HG02885 (cell line): ENCODE measurements at regions not wholly inside any gene's neighbourhood (a gene's known extent, or its start where the extent isn't known, plus 50 kb on each side); places are given as distances from the start of the nearest gene placed in this dataset.

Experiments used
- ATAC-seq: cut with Tn5 transposase; IDR thresholded peaks from one replicate; pipeline ENCODE4 v1.9.1; 2021; ENCODE audit warnings: mild to moderate bottlenecking; ENCODE audit not compliant: unreplicated experiment, poor library complexity

DNA sequence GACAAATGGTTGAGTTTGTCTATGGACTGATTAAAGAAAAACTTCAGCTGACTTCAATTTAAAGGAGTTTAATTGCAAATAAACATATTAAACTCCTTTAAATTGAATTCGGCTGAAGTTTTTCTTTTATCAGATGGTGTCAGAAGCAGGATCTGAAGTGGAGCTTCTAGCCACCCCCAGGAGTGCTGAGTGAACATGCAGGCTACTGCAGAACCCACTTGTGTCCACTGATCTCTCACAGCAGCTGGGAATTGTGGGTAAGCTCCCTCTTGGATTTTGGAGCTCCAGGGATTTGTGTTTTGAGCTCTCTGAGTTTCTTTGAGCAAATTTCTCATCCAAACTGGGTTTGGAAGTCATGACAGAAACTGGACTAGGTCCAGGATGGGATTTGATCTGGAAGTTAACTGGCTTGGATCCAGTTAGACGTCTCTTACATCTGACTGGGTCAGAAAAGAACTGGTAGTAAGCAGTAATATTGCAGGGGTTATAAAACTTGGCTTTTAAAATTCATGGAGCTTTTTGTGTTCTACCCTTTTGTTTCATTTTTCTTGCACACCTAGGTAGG, 95.8 kb upstream of the UST start:
- ATAC-seq = no peak

DNA sequence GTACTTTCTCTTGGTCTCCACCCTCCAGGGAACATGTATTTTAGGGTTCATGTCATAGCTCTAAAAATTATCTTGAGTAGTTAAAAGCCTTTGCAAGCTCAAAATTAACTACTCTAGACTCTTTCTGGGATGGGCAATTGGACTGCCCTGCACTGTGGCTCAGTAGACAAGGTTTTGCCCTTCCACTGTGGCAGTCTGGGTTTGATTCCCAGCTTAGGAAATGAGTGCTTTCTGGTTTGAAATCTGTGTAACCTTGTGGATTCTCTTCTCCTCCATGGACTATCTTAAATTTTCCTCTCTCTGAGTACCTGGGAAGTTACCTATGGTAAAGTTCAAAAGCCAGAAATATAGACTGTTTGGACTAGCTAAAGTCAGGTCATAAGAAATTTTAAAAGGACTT, 94.6 kb upstream of the UST start:
- no peak for ATAC-seq

DNA sequence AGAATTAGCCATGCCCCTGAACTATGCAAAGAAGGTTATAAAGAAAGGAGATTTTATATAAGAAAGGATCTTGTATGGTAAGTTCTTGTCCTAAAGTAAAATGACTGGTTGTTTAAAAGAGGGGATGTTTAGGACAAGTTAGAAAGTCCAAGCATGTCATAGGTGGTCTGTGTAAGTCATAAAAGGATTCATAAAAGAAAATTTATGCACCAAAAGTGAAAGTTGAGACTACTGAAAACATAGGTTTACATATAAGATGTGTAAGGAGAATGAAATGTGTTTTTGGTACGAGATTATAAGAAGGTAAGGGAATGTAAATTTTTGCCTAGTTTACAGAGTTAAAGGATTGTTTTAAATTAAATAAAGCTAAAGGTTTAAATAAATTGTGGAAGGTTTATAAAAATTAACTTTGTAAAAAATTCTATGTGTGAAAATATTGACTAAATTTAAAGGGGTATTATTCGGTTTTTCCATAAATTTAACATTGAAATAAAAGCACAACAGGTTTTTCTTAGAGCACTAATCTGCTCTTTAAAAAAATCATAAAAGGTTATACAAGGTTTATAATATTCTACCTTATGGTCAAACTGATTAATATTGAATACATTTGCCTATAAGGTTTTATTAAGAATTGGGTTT, 93.6 kb upstream of the UST start:
- ATAC-seq = no peak

DNA sequence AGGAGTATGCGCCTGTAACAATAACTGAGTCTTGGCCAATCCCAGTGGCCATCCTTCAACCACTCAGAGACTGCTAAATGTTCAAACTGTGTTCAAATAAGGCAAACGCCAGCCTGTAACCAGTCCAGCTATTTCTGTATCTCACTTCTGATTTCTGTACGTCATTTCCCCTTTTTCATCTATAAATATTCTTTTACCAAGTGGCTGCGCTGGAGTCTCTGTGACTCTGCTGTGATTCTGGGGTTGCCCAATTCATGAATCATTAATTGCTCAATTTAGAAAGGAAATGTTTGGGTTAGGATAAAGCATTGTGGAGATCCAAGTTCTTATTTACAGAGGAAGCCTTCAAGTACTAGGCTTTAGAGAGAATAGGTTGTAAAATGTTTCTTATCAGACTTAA, 89.8 kb upstream of the UST start:
- no peak for ATAC-seq

DNA sequence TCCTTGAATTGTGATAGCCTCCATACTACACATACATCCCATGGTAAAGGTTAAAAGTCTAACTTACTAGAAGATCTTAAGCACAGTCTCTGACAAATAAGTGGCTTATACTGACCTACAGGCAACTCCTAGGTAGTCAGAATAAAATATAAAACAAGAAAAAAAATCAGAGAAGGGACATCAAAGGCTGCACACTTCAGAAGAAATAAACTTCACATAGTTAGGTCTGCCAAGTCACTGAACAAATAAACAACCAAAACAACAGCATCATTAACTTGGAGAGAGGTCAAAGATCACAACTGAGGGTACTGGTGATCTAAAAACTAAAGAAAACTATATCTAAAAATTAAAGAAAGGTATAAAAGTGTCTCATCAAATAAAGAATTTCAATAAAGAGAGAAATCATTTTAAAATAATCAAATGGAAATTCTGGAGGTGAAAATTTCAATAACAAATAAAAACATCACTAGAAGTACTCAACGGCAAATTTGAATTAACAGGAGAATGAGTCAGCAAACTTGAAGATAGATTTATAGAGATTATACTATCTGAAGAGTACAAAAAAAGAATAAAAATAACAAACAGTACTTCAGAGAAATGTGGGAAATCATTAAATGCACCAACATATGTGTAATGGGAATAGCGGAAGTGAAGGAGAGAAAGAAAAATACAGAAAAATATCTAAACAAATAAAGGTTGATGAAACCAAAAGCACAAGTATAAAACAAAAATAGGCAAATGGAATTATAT, 88.0 kb upstream of the UST start:
- no peak for ATAC-seq

DNA sequence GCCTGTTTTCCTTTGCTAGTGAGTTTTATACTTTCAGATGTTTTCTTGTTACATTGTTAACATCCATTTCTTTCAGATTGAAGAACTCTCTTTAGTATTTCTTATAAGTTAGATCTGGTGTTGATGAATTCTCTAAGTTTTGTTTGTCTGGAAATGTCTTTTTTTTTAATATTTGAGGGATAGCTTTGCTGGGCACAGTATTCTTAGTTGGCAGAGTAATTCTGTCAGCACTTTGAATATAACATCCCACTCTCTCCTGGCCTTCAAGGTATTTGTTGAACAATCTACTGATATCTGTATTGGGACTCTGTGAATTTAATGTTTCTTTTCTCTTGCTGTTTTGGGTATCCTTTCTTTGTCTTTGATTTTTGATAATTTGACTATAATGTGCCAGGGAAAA, 79.4 kb upstream of the UST start:
- ATAC-seq = no peak

DNA sequence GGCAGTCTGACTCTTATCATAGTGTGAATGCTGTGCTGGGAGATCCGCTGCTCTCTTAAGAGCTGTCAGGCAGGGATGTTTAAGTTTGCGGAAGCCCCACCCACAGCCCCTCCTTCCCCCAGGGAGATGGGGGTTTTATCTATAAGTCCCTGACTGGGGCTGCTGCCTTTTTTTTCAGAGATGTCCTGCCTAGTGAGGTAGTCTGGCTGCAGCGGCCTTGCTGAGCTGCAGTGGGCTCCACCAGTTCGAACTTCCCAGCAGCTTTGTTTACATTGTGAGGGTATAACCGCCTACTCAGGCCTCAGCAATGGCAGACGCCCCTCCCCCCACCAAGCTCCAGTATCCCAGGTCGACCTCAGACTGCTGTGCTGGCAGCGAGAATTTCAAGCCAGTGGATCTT, 75.7 kb upstream of the UST start:
- ATAC-seq = no peak

DNA sequence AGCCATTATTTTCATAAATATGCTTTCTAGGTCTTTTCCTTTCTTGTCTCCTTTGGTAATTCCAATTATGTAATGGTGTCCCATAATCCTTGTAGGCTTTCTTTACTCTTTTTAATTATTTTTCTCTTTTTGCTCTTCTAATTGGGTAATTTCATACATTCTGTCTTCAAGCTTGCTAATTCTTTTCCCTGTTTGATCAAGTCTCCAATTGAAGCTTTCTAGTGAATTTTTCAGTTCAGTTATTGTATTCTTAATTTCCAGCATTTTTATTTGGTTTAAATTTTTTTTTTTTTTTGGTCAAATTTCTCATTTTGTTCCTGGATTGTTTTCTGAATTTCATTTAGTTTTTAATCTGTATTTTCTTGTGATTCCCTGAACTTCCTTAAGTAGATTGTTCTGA, 74.9 kb upstream of the UST start:
- ATAC-seq = no peak

DNA sequence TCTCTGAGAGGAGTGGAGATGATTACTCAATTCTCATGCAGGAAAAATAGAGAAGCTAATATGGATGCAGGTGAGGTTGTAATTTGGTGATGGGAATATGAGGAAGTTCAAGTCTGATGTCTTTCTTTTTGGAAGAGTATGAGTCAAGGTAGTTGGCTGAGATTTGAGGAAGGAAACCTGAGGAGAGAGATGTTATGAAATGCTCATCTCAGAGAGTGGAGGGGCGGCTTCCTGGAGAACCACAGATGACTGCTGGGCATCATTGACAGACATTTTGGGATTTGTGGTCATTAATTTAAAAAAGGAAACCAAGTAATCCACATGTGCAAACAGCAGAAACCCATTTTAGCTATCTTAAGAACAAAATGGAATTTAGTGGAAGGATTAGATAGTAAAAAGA, 72.5 kb upstream of the UST start:
- no peak for ATAC-seq

DNA sequence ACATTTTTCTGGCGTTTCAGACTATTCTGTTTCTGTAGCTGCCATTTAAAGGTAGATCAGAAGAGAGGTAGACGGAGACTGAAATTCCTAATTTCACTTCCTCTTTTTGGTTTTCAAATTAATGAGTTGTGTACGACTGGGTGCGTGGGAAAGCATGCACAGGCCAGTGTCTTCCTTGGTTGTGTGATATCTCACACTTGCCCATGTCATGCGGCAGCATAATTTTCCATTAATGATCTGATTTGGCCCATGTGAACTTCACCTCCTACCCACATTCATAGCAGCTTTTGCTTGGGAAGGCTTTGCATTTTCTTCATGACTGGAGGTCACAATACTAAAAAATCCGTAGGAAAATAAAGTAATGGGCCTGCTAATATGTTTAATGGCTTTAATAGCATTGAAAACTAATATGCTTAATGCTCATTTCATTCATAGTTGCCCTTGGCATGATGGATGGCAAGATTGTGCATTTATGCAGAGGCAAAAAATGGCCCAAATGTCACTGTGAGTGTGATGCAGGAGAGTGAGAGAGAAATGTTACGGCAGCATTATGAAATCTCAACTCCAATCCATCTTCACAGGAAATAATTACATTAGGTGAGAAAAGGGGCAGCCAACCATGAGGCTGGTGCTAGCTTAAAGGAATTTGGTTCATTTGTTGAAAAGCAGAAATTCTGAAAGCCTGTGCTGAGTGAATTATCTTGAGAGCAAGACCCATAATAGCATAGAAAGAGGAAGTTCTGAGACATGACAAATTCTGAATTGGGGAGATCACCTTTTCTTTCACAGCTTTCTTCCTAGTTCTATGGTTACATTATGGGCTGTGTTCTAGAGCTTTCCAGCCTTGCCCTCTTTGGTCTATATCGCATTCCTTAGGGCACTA, 69.0 kb upstream of the UST start:
- ATAC-seq = peak; percentile 87

DNA sequence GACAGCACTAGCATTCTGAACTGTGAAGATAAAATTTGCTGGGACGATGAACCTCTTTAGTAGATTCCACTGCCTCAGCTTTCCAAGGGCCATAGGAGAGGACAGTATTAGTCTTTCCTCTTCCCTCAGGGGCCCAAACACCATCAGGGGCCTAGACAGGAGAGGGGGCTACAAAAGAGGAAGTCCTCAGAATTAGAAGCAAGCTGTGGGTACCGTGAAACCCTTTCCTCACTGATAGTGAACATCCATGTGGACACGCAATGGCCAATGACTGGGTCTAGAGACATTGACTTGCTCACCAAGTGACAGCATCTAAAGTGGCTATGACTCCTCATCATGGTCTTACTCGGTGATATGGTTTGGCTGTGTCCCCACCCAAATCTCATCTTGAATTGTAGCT, 68.1 kb upstream of the UST start:
- ATAC-seq = no peak

DNA sequence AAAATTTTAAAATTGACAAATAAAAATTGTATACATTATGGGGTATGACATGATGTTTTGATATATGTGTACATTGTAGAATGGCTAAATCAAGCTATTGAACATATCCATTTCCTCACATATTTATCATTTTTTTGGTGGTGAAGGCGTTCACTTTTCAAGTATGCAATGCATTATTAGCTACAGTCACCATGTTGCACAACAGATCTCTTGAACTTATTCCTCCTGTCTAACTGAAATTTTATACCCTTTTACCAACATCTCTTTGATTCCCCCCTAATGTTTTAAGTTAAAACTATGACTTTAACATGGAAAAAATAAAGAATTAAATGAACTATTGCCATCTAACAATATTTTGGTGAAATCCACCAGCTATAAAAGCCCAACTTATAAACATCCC, 65.2 kb upstream of the UST start:
- ATAC-seq = no peak

DNA sequence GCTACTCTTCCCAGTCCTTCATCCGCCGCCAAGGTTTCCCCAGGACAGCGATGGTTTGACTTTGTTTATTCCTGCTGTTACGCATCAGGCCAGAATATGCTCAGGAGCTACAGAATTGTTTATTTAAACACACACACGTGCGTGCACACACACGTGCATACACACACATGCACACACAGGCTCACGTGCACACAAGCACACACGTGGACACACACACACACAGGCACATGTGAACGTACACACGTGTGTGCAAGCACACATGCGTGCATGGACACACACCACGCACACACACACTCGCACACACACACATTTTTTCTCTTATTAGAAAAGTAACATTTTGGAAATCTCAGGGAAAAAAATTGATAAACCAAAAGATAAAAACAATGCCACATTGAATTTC, 64.6 kb upstream of the UST start:
- no peak for ATAC-seq

DNA sequence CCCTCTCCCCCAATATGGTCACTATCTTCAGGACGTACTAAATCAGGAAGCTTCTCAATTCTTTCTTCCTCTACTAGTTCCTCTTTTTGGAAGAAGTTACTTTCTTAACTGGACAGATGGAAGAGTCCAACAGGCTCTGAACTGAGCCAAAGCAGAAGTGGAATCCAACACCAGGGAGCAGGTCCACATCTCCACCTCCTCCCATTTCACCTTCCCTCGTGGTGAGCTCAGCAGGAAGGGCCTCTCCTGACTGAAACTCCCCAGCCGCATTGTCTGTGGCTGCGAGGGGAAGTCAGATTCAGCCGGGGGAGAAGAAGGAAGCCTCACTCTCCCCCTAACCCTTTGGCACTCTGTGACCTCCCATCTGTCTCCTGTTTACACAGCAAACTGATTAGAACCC, 63.8 kb upstream of the UST start:
- peak; percentile 37 for ATAC-seq

DNA sequence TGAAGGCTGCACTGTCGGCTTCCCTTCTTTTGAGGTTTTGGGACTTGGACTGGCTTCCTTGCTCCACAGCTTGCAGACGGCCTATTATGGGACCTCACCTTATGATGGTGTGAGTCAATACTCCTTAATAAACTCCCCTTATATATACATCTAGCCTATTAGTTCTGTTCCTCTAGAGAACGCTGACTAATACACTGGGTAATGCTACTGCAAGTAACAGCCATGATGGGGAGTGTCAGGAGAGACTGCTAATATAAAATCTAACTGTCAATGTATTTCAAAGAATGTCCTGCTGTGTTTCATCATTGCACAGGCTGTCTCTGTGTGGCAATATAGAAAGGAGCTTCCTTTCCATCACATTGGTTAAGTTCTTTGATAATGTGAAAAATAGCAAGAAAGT, 57.7 kb upstream of the UST start:
- no peak for ATAC-seq

DNA sequence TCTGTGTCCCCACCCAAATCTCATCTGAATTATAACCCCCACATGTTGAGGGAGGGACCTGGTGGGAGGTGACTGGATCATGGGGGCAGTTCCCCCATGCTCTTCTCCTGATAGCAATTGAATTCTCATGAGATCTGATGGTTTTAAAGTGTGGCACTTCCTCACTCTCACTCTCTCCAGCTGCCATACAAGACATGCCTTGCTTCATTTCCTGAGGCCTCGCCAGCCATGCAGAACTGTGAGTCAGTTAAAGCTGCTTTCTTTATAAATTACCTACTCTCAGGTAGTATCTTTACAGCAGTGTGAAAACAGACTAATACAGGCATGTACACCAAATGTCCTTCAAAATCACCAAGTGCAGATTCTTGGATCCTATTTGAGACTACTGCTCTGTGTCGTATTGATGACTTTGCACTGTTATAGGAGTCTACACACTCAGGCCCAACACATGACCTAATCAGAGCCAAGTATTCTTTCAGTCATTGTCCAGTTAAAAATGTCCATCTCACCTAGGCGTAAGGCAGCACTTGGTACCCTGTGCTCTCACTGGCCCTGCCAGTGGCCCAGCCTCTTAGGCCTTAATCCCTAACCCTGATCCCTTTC, 52.8 kb upstream of the UST start:
- ATAC-seq = peak; percentile 88
